Mononuclear cell (primary cell): ENCODE measurements at regions not wholly inside any gene's neighbourhood (a gene's known extent, or its start where the extent isn't known, plus 50 kb on each side); places are given as distances from the start of the nearest gene placed in this dataset.

Experiments used
- H3K27me3 ChIP-seq: 2 replicates; pipeline ENCODE4 v1.6.0; 2011; ENCODE audit warnings: low read length, control low read depth; ENCODE audit not compliant: insufficient read depth
- H3K4me1 ChIP-seq: 2 replicates; pipeline ENCODE4 v1.5.1; 2011; ENCODE audit warnings: mild to moderate bottlenecking, low read length, control low read depth; ENCODE audit not compliant: insufficient read depth
- H3K4me3 ChIP-seq: 2 replicates; pipeline ENCODE4 v1.5.1; 2011; ENCODE audit warnings: mild to moderate bottlenecking, low read length, moderate library complexity
- H3K9me3 ChIP-seq: 2 replicates; pipeline ENCODE4 v1.5.1; 2011; ENCODE audit warnings: low read depth, mild to moderate bottlenecking, control low read depth, low read length

DNA sequence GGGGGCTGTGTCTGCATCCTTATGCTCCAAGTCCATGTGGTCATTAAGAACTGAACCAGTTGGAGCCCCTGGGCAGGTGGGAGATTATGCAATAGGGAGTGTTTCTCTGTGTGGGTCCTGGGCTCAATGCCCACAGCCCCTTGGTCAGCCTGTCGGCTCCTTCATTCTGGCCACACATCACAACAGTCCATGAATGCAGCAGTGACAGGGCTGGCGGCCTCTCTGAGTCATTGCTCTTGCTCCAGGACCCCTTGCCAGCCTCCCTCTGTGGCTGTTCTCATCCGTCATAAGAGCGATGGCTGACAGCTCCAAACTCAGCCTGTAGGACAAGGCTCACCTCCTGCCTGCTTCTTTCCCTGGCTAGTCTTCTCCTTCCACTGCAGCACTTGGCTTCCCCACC lies 609.5 kb upstream of the CDH4 start:
- no peak overlapping the region for H3K4me3 ChIP-seq
- H3K27me3 ChIP-seq: no peaks in the 10 kb centered on the region
- no peaks in the 10 kb centered on the region for H3K9me3 ChIP-seq
- no peaks in the 10 kb centered on the region for H3K4me1 ChIP-seq

DNA sequence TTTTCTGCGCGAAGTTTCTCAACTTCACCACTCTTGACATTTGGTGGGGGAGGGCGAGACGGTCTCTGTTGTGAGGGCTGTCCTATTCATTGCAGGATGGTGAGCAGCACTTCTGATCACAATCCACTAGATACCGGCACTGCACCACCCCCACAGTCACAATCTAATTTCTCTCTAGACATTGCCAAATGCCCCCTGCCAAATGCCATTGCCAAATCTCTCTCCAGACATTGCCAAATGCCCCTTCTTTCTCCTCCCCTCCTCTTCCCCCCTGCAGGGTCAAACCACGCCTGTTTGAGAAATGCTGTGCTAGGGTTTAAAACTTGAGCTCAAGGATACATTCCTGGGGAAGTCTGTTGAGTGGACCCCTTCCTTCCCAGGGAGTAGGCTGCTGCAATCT lies 603.5 kb upstream of the CDH4 start:
- H3K4me1 ChIP-seq: no peaks in the 10 kb centered on the region
- H3K9me3 ChIP-seq: no peaks in the 10 kb centered on the region
- H3K27me3 ChIP-seq: no peaks in the 10 kb centered on the region
- H3K4me3 ChIP-seq: no peak overlapping the region

DNA sequence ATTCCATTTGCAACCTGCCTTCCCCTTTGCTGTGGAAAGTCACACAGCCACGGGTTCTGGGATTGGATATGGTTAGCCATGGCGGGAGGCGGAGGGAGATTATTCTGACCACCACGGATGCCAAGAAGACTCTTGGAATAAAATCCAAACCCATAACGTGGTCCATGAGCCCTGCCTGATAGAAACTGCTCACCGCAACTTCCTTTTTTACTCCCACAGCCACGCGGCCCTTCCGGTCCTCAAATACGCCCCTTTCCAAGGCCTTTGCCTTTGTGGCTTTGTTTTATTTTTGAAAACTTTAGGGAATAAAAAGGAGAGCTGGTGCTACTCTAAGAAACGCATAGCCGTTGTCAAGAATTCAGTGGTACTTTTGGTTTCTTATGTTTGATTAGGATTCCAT lies 602.5 kb upstream of the CDH4 start:
- H3K4me3 ChIP-seq: no peak overlapping the region
- H3K4me1 ChIP-seq: no peaks in the 10 kb centered on the region
- no peaks in the 10 kb centered on the region for H3K27me3 ChIP-seq

GRCh38 chr20:60650087-60650486 lies 602.0 kb upstream of the CDH4 start:
- Histone ChIP-seq H3K27me3 (no peaks in the 10 kb centered on the region), H3K4me1 (no peaks in the 10 kb centered on the region), H3K9me3 (no peaks in the 10 kb centered on the region), H3K4me3 (no peak overlapping the region)

More for the DNA sequence above, 602.5 kb upstream of the CDH4 start:
- no peaks in the 10 kb centered on the region for H3K9me3 ChIP-seq

GRCh38 chr20:60652046-60652445 lies 600.0 kb upstream of the CDH4 start:
- no peaks in the 10 kb centered on the region for H3K27me3 ChIP-seq
- H3K4me1 ChIP-seq: no peaks in the 10 kb centered on the region
- no peaks in the 10 kb centered on the region for H3K9me3 ChIP-seq
- no peak overlapping the region for H3K4me3 ChIP-seq

GRCh38 chr20:60652615-60653014 lies 599.4 kb upstream of the CDH4 start:
- no peaks in the 10 kb centered on the region for H3K9me3 ChIP-seq
- no peaks in the 10 kb centered on the region for H3K4me1 ChIP-seq
- no peak overlapping the region for H3K4me3 ChIP-seq
- no peaks in the 10 kb centered on the region for H3K27me3 ChIP-seq

DNA sequence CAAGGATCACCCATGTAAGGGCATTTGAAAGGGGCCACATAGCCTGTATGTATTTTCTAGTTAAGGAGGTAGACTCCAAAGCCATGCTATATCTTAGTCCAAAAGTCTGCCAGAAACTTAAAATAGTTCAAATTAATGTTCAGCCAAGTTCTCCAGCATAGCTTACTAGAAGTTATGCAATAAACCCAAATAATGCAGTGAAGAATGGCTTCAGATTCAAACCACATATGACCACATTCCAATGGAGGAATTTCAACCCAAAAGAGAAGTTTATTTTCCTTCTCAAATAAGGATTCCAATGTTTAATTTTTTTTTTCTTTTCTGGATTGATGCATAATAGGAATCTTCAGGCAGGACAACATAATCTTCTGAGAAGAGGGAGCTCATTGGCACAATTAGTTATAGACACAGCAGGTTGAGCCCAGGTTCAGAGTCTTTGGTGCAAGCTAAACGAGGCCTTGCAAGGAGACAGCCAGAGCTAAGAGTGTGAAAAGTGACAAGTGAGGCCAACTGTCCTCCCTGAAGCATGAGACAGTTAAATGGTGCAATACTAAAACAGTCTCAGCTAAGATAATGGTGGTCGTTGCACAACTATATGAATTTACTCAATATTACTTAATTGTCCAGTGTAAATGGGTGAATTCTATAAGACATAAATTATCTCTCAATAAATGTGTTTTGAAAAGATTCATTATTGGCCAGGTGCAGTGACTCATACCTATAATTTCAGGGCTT lies 598.8 kb upstream of the CDH4 start:
- Histone ChIP-seq H3K4me1 (no peaks in the 10 kb centered on the region), H3K4me3 (no peak overlapping the region), H3K27me3 (no peaks in the 10 kb centered on the region), H3K9me3 (no peaks in the 10 kb centered on the region)

DNA sequence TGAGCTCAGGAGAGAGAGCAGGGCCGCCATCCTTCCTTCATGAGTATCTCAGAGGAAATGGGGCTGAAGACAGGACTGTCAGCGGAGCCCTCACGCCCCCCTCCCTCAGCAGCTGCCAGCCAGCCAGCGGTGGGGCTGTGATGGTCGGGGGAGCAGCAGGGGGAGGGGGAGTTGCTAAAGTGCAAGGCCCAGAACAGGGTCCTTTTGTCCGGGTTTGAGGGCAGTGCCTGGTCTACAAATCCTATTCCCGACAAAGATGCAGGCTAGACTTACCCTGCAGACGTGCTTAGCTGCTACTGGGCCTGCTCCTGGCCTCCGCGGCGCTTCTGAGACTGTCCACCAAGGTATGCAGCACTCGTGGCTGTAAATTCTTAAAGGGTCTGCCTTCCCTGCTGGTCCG lies 593.4 kb upstream of the CDH4 start:
- H3K4me1 ChIP-seq: no peaks in the 10 kb centered on the region
- H3K4me3 ChIP-seq: no peak overlapping the region
- H3K9me3 ChIP-seq: no peaks in the 10 kb centered on the region
- no peaks in the 10 kb centered on the region for H3K27me3 ChIP-seq

DNA sequence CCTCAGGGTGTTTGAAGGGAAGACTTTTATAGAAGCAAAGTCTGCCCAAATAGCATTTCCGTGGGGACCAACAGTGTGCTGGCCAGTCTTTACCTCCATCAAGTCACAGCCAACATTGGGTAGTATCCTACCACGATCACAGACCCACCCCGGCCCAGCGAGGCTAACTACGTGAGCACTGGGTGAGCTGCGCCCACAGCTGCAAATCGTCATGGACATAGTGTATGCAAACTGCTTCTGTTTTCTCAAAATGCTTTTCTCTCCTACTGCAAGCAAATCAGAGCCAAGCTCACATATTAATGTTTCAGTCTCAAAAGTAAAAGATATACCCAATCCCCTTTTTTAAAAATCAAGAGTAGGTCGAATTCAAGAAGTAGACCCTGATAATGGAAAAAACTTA lies 592.8 kb upstream of the CDH4 start:
- H3K9me3 ChIP-seq: no peaks in the 10 kb centered on the region
- no peak overlapping the region for H3K4me3 ChIP-seq
- no peaks in the 10 kb centered on the region for H3K4me1 ChIP-seq
- H3K27me3 ChIP-seq: no peaks in the 10 kb centered on the region

DNA sequence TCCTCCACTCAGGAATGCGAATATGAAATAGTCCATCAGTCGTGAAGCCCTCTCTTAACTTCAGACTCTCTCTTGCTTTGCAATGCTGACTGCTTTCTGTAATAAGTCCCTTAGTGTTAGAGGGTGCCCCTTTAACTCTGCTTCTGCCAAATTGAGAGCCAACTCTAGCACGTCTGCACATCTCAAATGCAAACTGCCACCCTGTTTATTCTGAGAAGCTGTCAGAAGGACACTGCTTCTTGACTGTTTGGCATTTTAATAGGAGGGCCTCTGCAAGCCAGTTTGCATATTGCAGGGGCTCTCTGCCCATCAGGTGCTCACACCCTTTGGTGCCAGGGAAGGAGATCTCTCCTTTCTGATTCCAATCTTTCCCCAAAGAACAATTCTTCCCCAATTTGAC lies 589.8 kb upstream of the CDH4 start:
- H3K4me3 ChIP-seq: no peak overlapping the region
- no peaks in the 10 kb centered on the region for H3K27me3 ChIP-seq
- no peaks in the 10 kb centered on the region for H3K9me3 ChIP-seq
- H3K4me1 ChIP-seq: no peaks in the 10 kb centered on the region

DNA sequence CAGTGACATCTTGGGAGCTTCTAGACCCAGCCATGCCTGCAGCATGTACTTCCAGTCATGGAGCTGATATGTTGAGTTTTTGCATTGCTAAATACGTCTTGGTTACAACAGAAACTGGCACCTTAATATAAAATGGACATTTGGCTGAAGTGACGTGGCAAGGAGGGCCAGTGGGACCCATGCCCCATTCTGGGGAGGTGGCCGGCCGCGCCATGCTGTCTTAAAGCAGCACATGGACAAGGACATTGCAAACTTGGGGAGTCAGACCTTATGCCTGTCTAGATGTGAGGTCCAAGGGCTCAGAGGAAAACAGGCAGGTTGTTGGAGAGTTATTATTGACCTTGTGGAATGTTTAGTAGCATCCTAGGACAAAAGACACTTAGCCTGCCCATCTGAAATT lies 588.0 kb upstream of the CDH4 start:
- Histone ChIP-seq H3K4me1 (no peaks in the 10 kb centered on the region), H3K9me3 (no peaks in the 10 kb centered on the region), H3K4me3 (no peak overlapping the region), H3K27me3 (no peaks in the 10 kb centered on the region)

DNA sequence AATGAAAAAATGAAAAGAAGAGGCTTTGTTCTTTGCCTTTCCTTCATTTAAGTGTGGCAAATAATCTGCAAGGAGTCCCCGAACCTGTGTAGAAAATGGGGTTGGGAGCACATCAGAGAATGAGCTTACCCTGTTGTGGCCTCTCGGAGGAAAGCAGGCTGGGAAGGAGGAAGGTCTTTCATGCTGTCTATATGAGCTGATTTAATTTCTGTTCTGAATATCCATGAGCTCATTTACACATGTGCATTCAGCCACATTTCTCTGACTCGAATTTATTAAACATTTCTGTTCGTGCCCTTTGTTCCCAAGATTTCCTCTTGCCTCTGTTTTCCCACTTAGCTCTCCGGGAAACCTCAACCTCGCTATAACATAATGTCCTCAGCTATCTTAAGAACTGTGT lies 584.4 kb upstream of the CDH4 start:
- H3K9me3 ChIP-seq: no peaks in the 10 kb centered on the region

GRCh38 chr20:60669211-60669610 lies 582.9 kb upstream of the CDH4 start:
- Histone ChIP-seq H3K4me3 (no peak overlapping the region), H3K27me3 (no peaks in the 10 kb centered on the region), H3K9me3 (no peaks in the 10 kb centered on the region), H3K4me1 (no peaks in the 10 kb centered on the region)

More for the DNA sequence above, 584.4 kb upstream of the CDH4 start:
- H3K4me1 ChIP-seq: no peaks in the 10 kb centered on the region
- no peaks in the 10 kb centered on the region for H3K27me3 ChIP-seq
- H3K4me3 ChIP-seq: no peak overlapping the region

GRCh38 chr20:60676011-60676410 lies 576.0 kb upstream of the CDH4 start:
- Histone ChIP-seq H3K4me1 (no peaks in the 10 kb centered on the region), H3K9me3 (no peaks in the 10 kb centered on the region), H3K27me3 (no peaks in the 10 kb centered on the region), H3K4me3 (no peak overlapping the region)

DNA sequence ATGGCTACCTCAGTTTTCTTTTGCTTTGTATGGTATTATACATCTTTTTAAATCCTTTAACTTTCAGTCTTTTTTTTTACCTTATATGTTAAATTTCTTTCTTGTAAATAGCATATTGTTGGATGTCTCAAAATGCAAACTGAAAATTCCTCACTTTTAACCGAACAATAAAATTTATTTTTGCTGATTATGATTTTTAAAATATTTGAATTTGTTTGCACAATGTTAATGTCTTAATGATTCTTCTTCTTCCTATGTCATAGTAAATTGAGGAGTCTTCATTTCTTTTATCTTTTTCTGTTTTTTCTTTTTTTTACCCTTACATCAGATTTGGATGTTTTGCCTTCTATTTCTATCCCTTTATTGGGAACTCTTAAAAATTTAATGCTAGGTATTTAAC lies 574.2 kb upstream of the CDH4 start:
- Histone ChIP-seq H3K4me3 (no peak overlapping the region), H3K27me3 (no peaks in the 10 kb centered on the region), H3K4me1 (no peaks in the 10 kb centered on the region), H3K9me3 (no peaks in the 10 kb centered on the region)

DNA sequence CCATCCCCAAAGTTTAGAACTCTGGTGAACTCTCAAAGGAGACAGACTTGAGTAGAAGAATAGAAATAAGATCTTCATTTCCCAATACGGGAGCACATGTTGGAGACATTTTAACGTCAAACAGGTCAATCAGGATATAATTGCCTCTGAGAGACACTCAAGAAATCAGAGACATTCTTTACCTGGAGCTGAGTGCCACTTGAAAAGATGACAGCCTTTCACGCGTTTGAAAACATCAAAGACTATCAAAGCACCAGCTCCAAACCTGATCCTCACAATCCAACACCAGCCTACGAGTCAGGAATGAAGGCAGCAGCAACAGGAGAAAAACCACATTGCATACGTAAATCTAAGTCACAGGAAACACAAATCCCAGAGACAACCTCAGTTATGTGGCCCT lies 571.5 kb upstream of the CDH4 start:
- Histone ChIP-seq H3K9me3 (no peaks in the 10 kb centered on the region), H3K4me3 (no peak overlapping the region), H3K4me1 (no peaks in the 10 kb centered on the region), H3K27me3 (no peaks in the 10 kb centered on the region)
